PC-3 (cell line): ENCODE measurements at regions not wholly inside any gene's neighbourhood (a gene's known extent, or its start where the extent isn't known, plus 50 kb on each side); places are given as distances from the start of the nearest gene placed in this dataset.

ENCODE experiments used
- ATAC-seq: fragments of 200-7000 bp; cut with Tn5 transposase; 2 replicates; pipeline ENCODE4 v1.9.1; 2020; ENCODE audit warnings: mild to moderate bottlenecking, moderate library complexity
- BruUV-seq: library from RNA; stranded (reverse); fragments of 400-500 nt; replicated peaks from 2 replicates; lab custom pipeline; 2021; lab: Mats Ljungman, UMichigan
- CTCF ChIA-PET: fragments of 300-600 bp; sonication (Branson Sonifier 250); formaldehyde crosslinking; loops from one replicate; lab custom pipeline; 2022; ENCODE audit warnings: antibody characterized with exemption; lab: Charles Lee
- POLR2A ChIA-PET: fragments of 300-600 bp; sonication (Branson Sonifier 250); formaldehyde crosslinking; loops from one replicate; lab custom pipeline; 2022; ENCODE audit warnings: antibody characterized with exemption; ENCODE audit not compliant: unreplicated experiment; lab: Charles Lee
- DNase-seq: peaks from one replicate; pipeline ENCODE4 v3.0.0-alpha.2; 2015
- H2AFZ ChIP-seq: fragments of 300-600 bp; sonication (generic); 2 replicates; pipeline ENCODE4 v1.6.0; 2016; ENCODE audit warnings: antibody characterized with exemption, low read length
- H3F3A ChIP-seq: fragments of 300-600 bp; sonication (generic); one replicate; pipeline ENCODE4 v1.6.0; 2017; ENCODE audit warnings: antibody characterized with exemption, low read length, control low read depth, mild to moderate bottlenecking; ENCODE audit not compliant: unreplicated experiment
- H3K27ac ChIP-seq: fragments of 300-600 bp; sonication (generic); 2 replicates; pipeline ENCODE4 v1.5.1; 2016; ENCODE audit warnings: mild to moderate bottlenecking, low read length
- H3K27me3 ChIP-seq: fragments of 300-600 bp; sonication (generic); 2 replicates; pipeline ENCODE4 v1.6.1; 2016; ENCODE audit warnings: low read length, mixed read lengths
- H3K36me3 ChIP-seq: fragments of 300-600 bp; sonication (generic); 2 replicates; pipeline ENCODE4 v1.6.1; 2016; ENCODE audit warnings: low read depth, mixed run types, low read length, mixed read lengths
- H3K4me1 ChIP-seq: fragments of 300-600 bp; sonication (generic); 2 replicates; pipeline ENCODE4 v1.5.1; 2016; ENCODE audit warnings: low read length; ENCODE audit not compliant: insufficient read depth
- H3K4me2 ChIP-seq: fragments of 300-600 bp; sonication (generic); 2 replicates; pipeline ENCODE4 v1.6.0; 2016; ENCODE audit warnings: low read length
- H3K4me3 ChIP-seq: fragments of 300-600 bp; sonication (generic); 2 replicates; pipeline ENCODE4 v1.5.1; 2016; ENCODE audit warnings: mild to moderate bottlenecking, low read length, mixed read lengths
- H3K79me2 ChIP-seq: fragments of 300-600 bp; sonication (generic); 2 replicates; pipeline ENCODE4 v1.6.1; 2017; ENCODE audit warnings: low read length, mixed read lengths
- H3K9ac ChIP-seq: fragments of 300-600 bp; sonication (generic); 2 replicates; pipeline ENCODE4 v1.6.0; 2016; ENCODE audit warnings: mild to moderate bottlenecking, low read length
- H3K9me2 ChIP-seq: fragments of 300-600 bp; sonication (generic); replicated peaks from 2 replicates; pipeline ENCODE4 v1.6.1; 2016; ENCODE audit warnings: mixed run types, low read length, mixed read lengths
- H3K9me3 ChIP-seq: fragments of 300-600 bp; sonication (generic); 2 replicates; pipeline ENCODE4 v1.6.1; 2016; ENCODE audit warnings: low read length, mixed read lengths
- H4K20me1 ChIP-seq: fragments of 300-600 bp; sonication (generic); 2 replicates; pipeline ENCODE4 v1.6.1; 2016; ENCODE audit warnings: low read length, mixed read lengths
- EZH2 ChIP-seq: fragments of 300-600 bp; sonication (generic); IDR thresholded peaks from one replicate; pipeline ENCODE4 v1.6.1; 2017; ENCODE audit warnings: antibody characterized with exemption, mild to moderate bottlenecking, low read length; ENCODE audit not compliant: unreplicated experiment
- EZH2phosphoT487 ChIP-seq: fragments of 300-600 bp; sonication (generic); IDR thresholded peaks from 2 replicates; pipeline ENCODE4 v1.6.1; 2018; ENCODE audit warnings: mild to moderate bottlenecking, antibody characterized with exemption, low read length, borderline replicate concordance
- intact Hi-C: fragments of 100-400 bp; cut with micrococcal nuclease; formaldehyde crosslinking; loops from 2 replicates; pipeline ENCODE4 v1.9.0; 2023
- TF ChIP-seq, protein P1 (sequence below): fragments of 300-600 bp; sonication (generic); conservative IDR thresholded peaks from 2 replicates; pipeline ENCODE4 v1.5.1; 2017; ENCODE audit warnings: antibody characterized with exemption, low read depth, mild to moderate bottlenecking, low read length

DNA sequence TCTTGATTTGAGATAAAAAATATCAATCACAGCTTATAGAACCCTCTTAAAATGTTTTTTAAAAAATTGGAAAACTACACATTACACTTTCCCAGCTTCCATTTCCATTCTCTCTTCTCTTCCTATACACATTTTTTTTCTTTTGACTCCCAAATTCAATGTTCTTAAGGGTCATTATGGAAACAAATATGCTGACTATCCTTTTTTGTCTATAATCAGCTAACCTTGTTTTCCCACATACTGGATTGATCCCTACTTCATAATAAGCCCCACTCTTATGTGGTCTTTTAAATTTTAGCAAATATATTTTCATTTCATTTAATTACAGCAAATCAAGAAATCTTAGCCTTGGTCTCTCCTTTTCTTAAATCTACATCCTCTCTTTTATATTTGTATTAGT, 378.4 kb downstream of the MEI4 start:
- no peaks in the 10 kb centered on the region for H3K9me2 ChIP-seq
- no peak overlapping the region for H3K9ac ChIP-seq
- no peak overlapping the region for H3K27ac ChIP-seq
- TF ChIP-seq EZH2phosphoT487 (no peak), EZH2 (no peak)
- TF ChIP-seq, protein P1, sequence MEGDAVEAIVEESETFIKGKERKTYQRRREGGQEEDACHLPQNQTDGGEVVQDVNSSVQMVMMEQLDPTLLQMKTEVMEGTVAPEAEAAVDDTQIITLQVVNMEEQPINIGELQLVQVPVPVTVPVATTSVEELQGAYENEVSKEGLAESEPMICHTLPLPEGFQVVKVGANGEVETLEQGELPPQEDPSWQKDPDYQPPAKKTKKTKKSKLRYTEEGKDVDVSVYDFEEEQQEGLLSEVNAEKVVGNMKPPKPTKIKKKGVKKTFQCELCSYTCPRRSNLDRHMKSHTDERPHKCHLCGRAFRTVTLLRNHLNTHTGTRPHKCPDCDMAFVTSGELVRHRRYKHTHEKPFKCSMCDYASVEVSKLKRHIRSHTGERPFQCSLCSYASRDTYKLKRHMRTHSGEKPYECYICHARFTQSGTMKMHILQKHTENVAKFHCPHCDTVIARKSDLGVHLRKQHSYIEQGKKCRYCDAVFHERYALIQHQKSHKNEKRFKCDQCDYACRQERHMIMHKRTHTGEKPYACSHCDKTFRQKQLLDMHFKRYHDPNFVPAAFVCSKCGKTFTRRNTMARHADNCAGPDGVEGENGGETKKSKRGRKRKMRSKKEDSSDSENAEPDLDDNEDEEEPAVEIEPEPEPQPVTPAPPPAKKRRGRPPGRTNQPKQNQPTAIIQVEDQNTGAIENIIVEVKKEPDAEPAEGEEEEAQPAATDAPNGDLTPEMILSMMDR = no peak
- no peaks in the 10 kb centered on the region for H3K36me3 ChIP-seq
- H3K27me3 ChIP-seq = no peaks in the 10 kb centered on the region
- H2AFZ ChIP-seq = no peak overlapping the region
- no TSS peak for BruUV-seq
- no peaks in the 10 kb centered on the region for H4K20me1 ChIP-seq
- CTCF ChIA-PET = no interaction called here
- POLR2A ChIA-PET = no interaction called here
- ATAC-seq = no peak
- intact Hi-C loops = no loop called here
- H3K4me3 ChIP-seq = no peak overlapping the region
- H3K4me1 ChIP-seq = no peaks in the 10 kb centered on the region
- no peaks in the 10 kb centered on the region for H3K9me3 ChIP-seq
- H3F3A ChIP-seq = no peaks in the 10 kb centered on the region
- DNase-seq = no peak
- H3K79me2 ChIP-seq = no peaks in the 10 kb centered on the region
- H3K4me2 ChIP-seq = no peak overlapping the region

DNA sequence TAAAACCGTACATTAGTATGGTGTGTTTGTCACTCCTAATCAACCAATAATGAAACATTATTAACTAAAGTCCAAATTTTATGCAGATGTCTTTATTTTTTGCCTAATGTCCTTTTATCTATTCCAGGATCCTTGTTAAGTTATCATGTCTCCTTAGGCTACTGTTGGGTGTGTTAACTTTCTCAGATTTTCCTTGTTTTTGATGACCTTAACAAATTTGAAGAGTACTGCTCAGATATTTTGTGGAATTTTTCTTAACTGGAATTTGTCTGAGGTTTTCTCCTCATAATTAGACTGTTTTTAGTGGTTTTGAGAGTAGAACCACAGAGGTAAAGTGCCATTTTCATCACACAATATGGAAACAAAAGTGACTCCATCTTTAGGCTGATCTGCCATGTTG, 406.3 kb downstream of the MEI4 start:
- Histone ChIP-seq H3K4me2 (no peak overlapping the region), H2AFZ (no peak overlapping the region), H4K20me1 (no peaks in the 10 kb centered on the region), H3K36me3 (no peaks in the 10 kb centered on the region), H3K27me3 (no peaks in the 10 kb centered on the region), H3K79me2 (no peaks in the 10 kb centered on the region), H3F3A (no peaks in the 10 kb centered on the region), H3K9ac (no peak overlapping the region), H3K9me2 (no peaks in the 10 kb centered on the region), H3K27ac (no peak overlapping the region), H3K4me3 (no peak overlapping the region), H3K4me1 (no peaks in the 10 kb centered on the region), H3K9me3 (no peaks in the 10 kb centered on the region)
- TF ChIP-seq EZH2 (no peak), EZH2phosphoT487 (no peak)
- TF ChIP-seq, protein P1 = no peak
- DNase-seq (no peak), ATAC-seq (no peak)
- POLR2A ChIA-PET = no interaction called here
- no TSS peak for BruUV-seq
- CTCF ChIA-PET = no interaction called here
- intact Hi-C loops = no loop called here

DNA sequence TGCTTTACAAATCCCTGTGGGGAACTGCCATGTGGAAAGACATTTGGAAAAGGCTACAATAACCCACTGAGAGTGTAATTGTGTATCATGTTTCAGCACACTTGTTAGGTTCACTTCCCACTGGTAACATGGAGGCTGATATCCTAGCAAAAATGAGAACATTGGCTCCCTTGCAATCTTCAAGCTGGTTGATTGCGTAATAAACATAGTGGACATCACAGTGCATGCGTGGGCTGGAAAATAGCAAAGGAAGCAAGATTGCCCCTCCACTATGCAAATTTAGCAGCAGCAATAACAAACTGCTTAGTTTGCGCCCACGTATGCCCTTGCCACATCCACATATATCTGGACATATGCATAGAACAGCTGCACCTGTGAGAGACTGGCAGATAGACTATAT, 410.2 kb downstream of the MEI4 start:
- TF ChIP-seq EZH2 = no peak
- TF ChIP-seq, protein P1 = no peak
- TF ChIP-seq EZH2phosphoT487 = no peak
- no peak for DNase-seq
- no peaks in the 10 kb centered on the region for H3K27me3 ChIP-seq
- BruUV-seq = no TSS peak
- intact Hi-C loops = no loop called here
- H3K4me2 ChIP-seq = no peak overlapping the region
- no peaks in the 10 kb centered on the region for H3F3A ChIP-seq
- H3K4me3 ChIP-seq = no peak overlapping the region
- ATAC-seq = no peak
- no peaks in the 10 kb centered on the region for H3K9me2 ChIP-seq
- H3K4me1 ChIP-seq = no peaks in the 10 kb centered on the region
- CTCF ChIA-PET = no interaction called here
- H3K9me3 ChIP-seq = no peaks in the 10 kb centered on the region
- H3K79me2 ChIP-seq = no peaks in the 10 kb centered on the region
- no peaks in the 10 kb centered on the region for H4K20me1 ChIP-seq
- H3K9ac ChIP-seq = no peak overlapping the region
- H3K27ac ChIP-seq = no peak overlapping the region
- H2AFZ ChIP-seq = no peak overlapping the region
- POLR2A ChIA-PET = no interaction called here
- no peaks in the 10 kb centered on the region for H3K36me3 ChIP-seq
